ENCODE measurements at regions not wholly inside any gene's neighbourhood (a gene's known extent, or its start where the extent isn't known, plus 50 kb on each side); places are given as distances from the start of the nearest gene placed in this dataset.

DNA sequence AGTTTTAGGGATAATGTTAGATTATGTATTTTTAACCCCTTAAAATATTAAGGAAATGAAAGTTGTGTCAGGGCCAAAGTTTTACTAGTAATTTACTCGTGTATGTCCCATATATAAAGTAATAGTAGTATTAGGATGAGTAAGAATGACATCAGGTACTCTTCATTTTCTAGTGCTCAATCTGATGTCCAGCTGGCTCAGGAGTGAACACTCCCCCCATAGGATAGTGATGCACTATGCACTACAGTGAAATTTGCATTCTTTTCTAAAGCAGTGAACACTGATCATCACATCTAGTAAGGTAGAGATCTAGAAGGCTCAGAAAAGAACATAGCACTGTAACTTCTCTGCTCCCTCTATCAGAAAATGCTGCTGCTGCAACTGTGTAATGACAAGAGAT is 409.7 kb downstream of the GLUD2 start:
- TF ChIP-seq POLR2A (IDR thresholded peaks at IDR 0.05) (no peak), POLR2AphosphoS5 (IDR thresholded peaks at IDR 0.05) (no peak)
- TF ChIP-seq, protein P1, sequence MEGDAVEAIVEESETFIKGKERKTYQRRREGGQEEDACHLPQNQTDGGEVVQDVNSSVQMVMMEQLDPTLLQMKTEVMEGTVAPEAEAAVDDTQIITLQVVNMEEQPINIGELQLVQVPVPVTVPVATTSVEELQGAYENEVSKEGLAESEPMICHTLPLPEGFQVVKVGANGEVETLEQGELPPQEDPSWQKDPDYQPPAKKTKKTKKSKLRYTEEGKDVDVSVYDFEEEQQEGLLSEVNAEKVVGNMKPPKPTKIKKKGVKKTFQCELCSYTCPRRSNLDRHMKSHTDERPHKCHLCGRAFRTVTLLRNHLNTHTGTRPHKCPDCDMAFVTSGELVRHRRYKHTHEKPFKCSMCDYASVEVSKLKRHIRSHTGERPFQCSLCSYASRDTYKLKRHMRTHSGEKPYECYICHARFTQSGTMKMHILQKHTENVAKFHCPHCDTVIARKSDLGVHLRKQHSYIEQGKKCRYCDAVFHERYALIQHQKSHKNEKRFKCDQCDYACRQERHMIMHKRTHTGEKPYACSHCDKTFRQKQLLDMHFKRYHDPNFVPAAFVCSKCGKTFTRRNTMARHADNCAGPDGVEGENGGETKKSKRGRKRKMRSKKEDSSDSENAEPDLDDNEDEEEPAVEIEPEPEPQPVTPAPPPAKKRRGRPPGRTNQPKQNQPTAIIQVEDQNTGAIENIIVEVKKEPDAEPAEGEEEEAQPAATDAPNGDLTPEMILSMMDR (IDR thresholded peaks at IDR 0.05): no peak
- no peaks in the 10 kb centered on the region for H3K36me3 ChIP-seq
- no peak for DNase-seq (ENCODE audit: low spot score in 2 of 2)
- no peaks in the 10 kb centered on the region for H3K9me3 ChIP-seq
- intact Hi-C loops (cut with DNase I; ENCODE audit: low total_unique reads): no loop called here
- no peak overlapping the region for H3K4me3 ChIP-seq
- no peaks in the 10 kb centered on the region for H3K4me1 ChIP-seq
- no peak overlapping the region for H3K27ac ChIP-seq
- no peaks in the 10 kb centered on the region for H3K27me3 ChIP-seq

DNA sequence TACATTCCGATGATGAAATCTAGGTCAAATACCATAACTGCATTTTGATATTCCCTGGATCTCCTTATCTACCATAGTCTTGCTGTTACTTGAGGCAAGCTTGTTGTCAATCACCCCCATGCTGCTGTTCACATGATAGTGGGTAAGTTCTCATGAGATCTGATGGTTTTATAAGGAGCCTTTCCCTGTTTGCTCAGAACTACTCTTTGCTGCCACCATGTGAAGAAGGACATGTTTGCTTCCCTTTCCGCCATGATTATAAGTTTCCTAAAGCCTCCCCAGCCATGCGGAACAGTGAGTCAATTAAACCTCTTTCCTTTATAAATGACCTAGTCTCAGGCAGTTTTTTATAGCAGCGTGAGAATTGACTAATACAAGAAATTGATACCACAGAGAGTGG is 432.0 kb downstream of the GLUD2 start:
- DNase-seq (ENCODE audit: low spot score in 2 of 2): no peak
- Histone ChIP-seq H3K9me3 (no peaks in the 10 kb centered on the region), H3K4me3 (no peak overlapping the region), H3K4me1 (no peaks in the 10 kb centered on the region), H3K27ac (no peak overlapping the region), H3K27me3 (no peaks in the 10 kb centered on the region), H3K36me3 (no peaks in the 10 kb centered on the region)
- intact Hi-C loops (cut with DNase I; ENCODE audit: low total_unique reads): no loop called here
- TF ChIP-seq POLR2A (IDR thresholded peaks at IDR 0.05): no peak
- TF ChIP-seq, protein P1 (IDR thresholded peaks at IDR 0.05): no peak
- TF ChIP-seq POLR2AphosphoS5 (IDR thresholded peaks at IDR 0.05): no peak

DNA sequence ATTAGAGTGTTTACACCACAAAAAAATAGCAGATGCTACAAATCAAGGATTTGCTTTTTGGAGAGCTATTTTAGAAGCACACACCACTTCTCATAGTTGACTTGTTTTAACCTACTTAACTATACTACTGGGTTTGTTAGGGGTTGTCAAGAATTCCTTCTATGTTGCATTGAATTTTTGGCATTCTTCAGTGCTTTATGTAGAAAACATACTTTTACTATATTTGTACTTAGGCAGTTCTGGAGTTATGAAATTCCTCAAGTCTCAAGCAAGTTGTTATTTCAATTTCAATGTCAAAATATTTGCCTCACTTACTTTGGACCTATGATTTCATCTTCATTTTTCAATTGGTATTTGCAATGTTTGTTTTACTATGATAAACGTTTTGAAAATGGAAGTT is 449.6 kb downstream of the GLUD2 start:
- no peak for DNase-seq (ENCODE audit: low spot score in 2 of 2)
- Histone ChIP-seq H3K36me3 (no peaks in the 10 kb centered on the region), H3K27ac (no peak overlapping the region), H3K4me1 (no peaks in the 10 kb centered on the region), H3K27me3 (no peaks in the 10 kb centered on the region), H3K4me3 (no peak overlapping the region), H3K9me3 (no peaks in the 10 kb centered on the region)
- TF ChIP-seq POLR2A (IDR thresholded peaks at IDR 0.05) (no peak), POLR2AphosphoS5 (IDR thresholded peaks at IDR 0.05) (no peak)
- TF ChIP-seq, protein P1 (IDR thresholded peaks at IDR 0.05): no peak
- intact Hi-C loops (cut with DNase I; ENCODE audit: low total_unique reads): no loop called here

DNA sequence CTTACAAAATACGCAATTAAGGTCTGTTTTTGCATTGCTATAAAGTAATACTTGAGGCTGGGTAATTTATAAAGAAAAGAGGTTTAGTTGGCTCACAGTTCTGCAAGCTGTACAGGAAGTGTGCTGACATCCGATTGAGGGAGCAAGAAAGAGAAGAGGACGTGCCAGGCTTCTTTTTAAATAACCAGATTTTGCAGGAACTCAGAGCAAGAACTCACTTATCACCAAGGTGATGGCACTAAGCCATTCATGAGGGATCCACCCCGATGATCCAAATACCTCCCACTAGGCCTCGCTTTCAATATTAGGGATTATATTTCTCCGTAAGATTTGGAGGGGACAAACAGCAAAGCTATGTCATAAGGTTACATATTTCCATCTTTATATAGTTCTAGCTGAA is 456.7 kb downstream of the GLUD2 start:
- Histone ChIP-seq H3K27me3 (no peaks in the 10 kb centered on the region), H3K4me3 (no peak overlapping the region), H3K9me3 (no peaks in the 10 kb centered on the region), H3K4me1 (no peaks in the 10 kb centered on the region), H3K27ac (no peak overlapping the region), H3K36me3 (no peaks in the 10 kb centered on the region)
- TF ChIP-seq POLR2A (IDR thresholded peaks at IDR 0.05): no peak
- TF ChIP-seq, protein P1 (IDR thresholded peaks at IDR 0.05): no peak
- no peak for TF ChIP-seq POLR2AphosphoS5 (IDR thresholded peaks at IDR 0.05)
- no peak for DNase-seq (ENCODE audit: low spot score in 2 of 2)
- intact Hi-C loops (cut with DNase I; ENCODE audit: low total_unique reads): no loop called here

DNA sequence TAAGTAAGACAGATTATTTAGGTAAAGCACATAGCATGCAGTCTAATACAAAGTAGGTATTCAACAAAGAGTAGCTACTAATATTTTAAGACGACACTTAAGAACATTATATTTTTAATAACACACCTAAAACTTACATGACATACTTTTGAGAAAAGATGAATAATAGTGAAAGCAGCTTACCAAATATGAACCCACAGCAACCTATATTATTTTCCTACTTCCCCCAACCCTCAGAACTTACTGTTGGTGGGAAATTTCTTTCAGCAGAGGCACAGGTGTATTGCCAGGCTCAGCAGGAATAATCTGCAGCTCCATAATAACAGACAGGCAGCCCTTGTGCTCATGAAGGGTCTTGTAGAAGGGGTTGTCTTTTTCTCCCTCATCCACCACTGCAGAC is 498.9 kb downstream of the GLUD2 start:
- Histone ChIP-seq H3K9me3 (no peaks in the 10 kb centered on the region), H3K27me3 (no peaks in the 10 kb centered on the region), H3K4me3 (no peak overlapping the region), H3K36me3 (no peaks in the 10 kb centered on the region), H3K4me1 (no peaks in the 10 kb centered on the region), H3K27ac (no peak overlapping the region)
- TF ChIP-seq POLR2A (IDR thresholded peaks at IDR 0.05) (no peak), POLR2AphosphoS5 (IDR thresholded peaks at IDR 0.05) (no peak)
- TF ChIP-seq, protein P1 (IDR thresholded peaks at IDR 0.05): no peak
- intact Hi-C loops (cut with DNase I; ENCODE audit: low total_unique reads): no loop called here
- DNase-seq (ENCODE audit: low spot score in 2 of 2): no peak
